CD8-positive, alpha-beta memory T cell (primary cell): ENCODE measurements at regions not wholly inside any gene's neighbourhood (a gene's known extent, or its start where the extent isn't known, plus 50 kb on each side); places are given as distances from the start of the nearest gene placed in this dataset.

Source experiments
- CTCF ChIA-PET: fragments of 350-600 bp; sonication (Branson Sonifier 250); formaldehyde crosslinking; loops from one replicate; lab custom pipeline; 2021; ENCODE audit warnings: antibody characterized with exemption; lab: Charles Lee
- POLR2A ChIA-PET: fragments of 350-600 bp; sonication (Branson Sonifier 250); formaldehyde crosslinking; loops from one replicate; lab custom pipeline; 2021; ENCODE audit warnings: antibody characterized with exemption; lab: Charles Lee
- DNase-seq, 5 donors: peaks; one replicate each; pipeline versions ENCODE4 v3.0.0 to v3.0.0-alpha.2; 2020 to 2022; ENCODE audit warnings: mixed read lengths in 1 of 5
- H3K27ac ChIP-seq: one replicate; pipeline ENCODE4 v1.7.0; 2013; ENCODE audit warnings: low read depth, mild to moderate bottlenecking, low read length, moderate library complexity
- H3K27me3 ChIP-seq: 2 replicates; pipeline ENCODE4 v1.7.0; 2013; ENCODE audit warnings: low read length, mild to moderate bottlenecking; ENCODE audit not compliant: insufficient read depth, poor library complexity, severe bottlenecking
- H3K36me3 ChIP-seq: 2 replicates; pipeline ENCODE4 v1.7.0; 2013; ENCODE audit warnings: mild to moderate bottlenecking, low read length, moderate library complexity; ENCODE audit not compliant: insufficient read depth
- H3K4me1 ChIP-seq: 2 replicates; pipeline ENCODE4 v1.7.0; 2013; ENCODE audit warnings: mild to moderate bottlenecking, low read length, moderate library complexity; ENCODE audit not compliant: insufficient read depth
- H3K4me3 ChIP-seq: 2 replicates; pipeline ENCODE4 v1.7.0; 2013; ENCODE audit warnings: mild to moderate bottlenecking, low read length
- H3K9me3 ChIP-seq: 2 replicates; pipeline ENCODE4 v1.7.0; 2013; ENCODE audit warnings: mild to moderate bottlenecking, low read length
- H3K27ac Mint-ChIP-seq, 8 donors: one replicate each; pipeline ENCODE4 v1.8.0; 2020 to 2021; ENCODE audit warnings: mixed read lengths in 8 of 8, mild to moderate bottlenecking in 6 of 8, inconsistent platforms in 3 of 8, moderate library complexity in 3 of 8
- H3K27me3 Mint-ChIP-seq, 2 donors: one replicate each; pipeline ENCODE4 v1.8.0; 2020 to 2021; ENCODE audit warnings: mixed read lengths in 2 of 2, mild to moderate bottlenecking in 1 of 2, moderate library complexity in 1 of 2
- H3K36me3 Mint-ChIP-seq, 3 donors: one replicate each; pipeline ENCODE4 v1.8.0; 2020 to 2021; ENCODE audit warnings: mixed read lengths in 3 of 3, inconsistent platforms in 1 of 3, mild to moderate bottlenecking in 1 of 3
- H3K4me1 Mint-ChIP-seq, 3 donors: one replicate each; pipeline ENCODE4 v1.8.0; 2020 to 2021; ENCODE audit warnings: mixed read lengths in 3 of 3, inconsistent platforms in 1 of 3, mild to moderate bottlenecking in 1 of 3
- H3K4me3 Mint-ChIP-seq, 7 donors: one replicate each; pipeline ENCODE4 v1.8.0; 2020 to 2021; ENCODE audit warnings: mixed read lengths in 7 of 7, mild to moderate bottlenecking in 6 of 7, moderate library complexity in 4 of 7, inconsistent platforms in 2 of 7
- H3K9me3 Mint-ChIP-seq, 5 donors: one replicate each; pipeline ENCODE4 v1.8.0; 2020 to 2022; ENCODE audit warnings: mixed read lengths in 5 of 5, mild to moderate bottlenecking in 3 of 5, moderate library complexity in 2 of 5, inconsistent platforms in 1 of 5

GRCh38 chr7:3094701-3095445 is 51.2 kb upstream of the CARD11 start:
- no peaks in the 10 kb centered on the region for H3K9me3 Mint-ChIP-seq
- H3K9me3 ChIP-seq = no peaks in the 10 kb centered on the region
- H3K4me3 ChIP-seq = peak overlapping the region; percentile 65
- ChIA-PET CTCF (interaction anchor here (1.0 to 1.6 kb wide), 3 partner anchors 11 to 60 kb away, joined by 3 to 5 read pairs (median 4); no protein-coding TSS in a partner anchor), POLR2A (interaction anchor here (1.4 to 1.6 kb wide), 2 partner anchors 26 to 30 kb away, joined by 5 to 7 read pairs; no protein-coding TSS in a partner anchor)
- H3K4me1 Mint-ChIP-seq = peaks cover 58 to 72% (median 70%) of the 10 kb centered on the region in 3 donors
- H3K36me3 ChIP-seq = no peaks in the 10 kb centered on the region
- H3K27me3 Mint-ChIP-seq = peaks cover 0 to 2% of the 10 kb centered on the region in 2 donors
- no peaks in the 10 kb centered on the region for H3K27me3 ChIP-seq
- H3K4me1 ChIP-seq = peaks cover 65% of the 10 kb centered on the region
- H3K27ac Mint-ChIP-seq = peak overlapping the region; percentile 95 to 100 (median 99)
- peaks cover 2 to 12% (median 7%) of the 10 kb centered on the region in 3 donors for H3K36me3 Mint-ChIP-seq
- peak; percentile 25 to 64 (median 57) for DNase-seq
- H3K4me3 Mint-ChIP-seq = peak overlapping the region; percentile 61 to 90 (median 84)
- H3K27ac ChIP-seq = peak overlapping the region; percentile 71

DNA sequence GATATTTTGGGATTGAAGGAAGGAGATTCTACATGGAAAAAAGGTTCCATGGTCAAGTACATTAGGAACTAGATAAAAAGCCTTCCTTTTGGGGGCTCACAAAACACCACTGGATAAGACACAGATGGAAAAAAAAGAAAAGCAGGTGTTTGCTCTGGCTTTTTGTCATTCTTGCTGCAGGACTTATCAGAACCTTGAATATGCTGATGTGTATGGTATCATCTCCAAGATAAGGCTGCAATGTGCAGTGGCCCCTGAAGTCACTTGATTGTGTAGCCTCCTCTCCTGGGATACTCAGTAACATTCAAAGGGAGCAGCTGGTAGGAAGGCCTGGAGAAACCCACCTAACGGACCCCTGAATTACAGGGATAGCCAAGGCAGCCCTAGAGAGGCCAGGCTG is 54.1 kb upstream of the CARD11 start:
- no peaks in the 10 kb centered on the region for H3K36me3 ChIP-seq
- H3K27me3 ChIP-seq = no peaks in the 10 kb centered on the region
- H3K27ac ChIP-seq = no peak overlapping the region
- H3K4me3 Mint-ChIP-seq = no peak overlapping the region
- no peak overlapping the region for H3K4me3 ChIP-seq
- H3K4me1 ChIP-seq = peaks cover 49% of the 10 kb centered on the region
- H3K27ac Mint-ChIP-seq = peak overlapping the region in 3 of 8 donors; percentile 55 to 76 (median 72)
- H3K9me3 Mint-ChIP-seq = no peaks in the 10 kb centered on the region
- ChIA-PET POLR2A (no interaction called here), CTCF (no interaction called here)
- peaks cover 33 to 53% (median 46%) of the 10 kb centered on the region in 3 donors for H3K4me1 Mint-ChIP-seq
- H3K27me3 Mint-ChIP-seq = peaks cover 0 to 2% of the 10 kb centered on the region in 2 donors
- peaks cover 2 to 12% (median 7%) of the 10 kb centered on the region in 3 donors for H3K36me3 Mint-ChIP-seq
- H3K9me3 ChIP-seq = no peaks in the 10 kb centered on the region
- no peak for DNase-seq

- H3K9me3 ChIP-seq = no peaks in the 10 kb centered on the region
- H3K27me3 ChIP-seq = no peaks in the 10 kb centered on the region
- H3K27ac ChIP-seq = no peak overlapping the region
- no peaks in the 10 kb centered on the region for H3K36me3 ChIP-seq
- ChIA-PET POLR2A (interaction anchor here (0.9 kb wide), 1 partner anchor 10 kb away, joined by 3 read pairs; no protein-coding TSS in a partner anchor), CTCF (interaction anchor here (1.6 to 2.3 kb wide), 5 partner anchors 9 to 237 kb away, joined by 3 to 8 read pairs (median 6); no protein-coding TSS in a partner anchor)
- peaks cover 0 to 2% of the 10 kb centered on the region in 2 donors for H3K27me3 Mint-ChIP-seq
- H3K27ac Mint-ChIP-seq = peak overlapping the region in 2 of 8 donors; percentile 23 to 66
- no peak overlapping the region for H3K4me3 Mint-ChIP-seq
- H3K4me1 Mint-ChIP-seq = peaks cover 14 to 45% (median 30%) of the 10 kb centered on the region in 3 donors
- H3K4me1 ChIP-seq = peaks cover 45% of the 10 kb centered on the region
- no peak for DNase-seq
- H3K9me3 Mint-ChIP-seq = no peaks in the 10 kb centered on the region
- peaks cover 2 to 21% (median 3%) of the 10 kb centered on the region in 3 donors for H3K36me3 Mint-ChIP-seq
- H3K4me3 ChIP-seq = no peak overlapping the region
These were observed 58.5 kb upstream of the CARD11 start for GRCh38 chr7:3102159-3102558.

- peaks cover 25 to 57% (median 40%) of the 10 kb centered on the region in 3 donors for H3K4me1 Mint-ChIP-seq
- POLR2A ChIA-PET = interaction anchor here (0.7 kb wide), 1 partner anchor 16 kb away, joined by 3 read pairs; no protein-coding TSS in a partner anchor
- H3K4me3 Mint-ChIP-seq = peak overlapping the region in 4 of 7 donors; percentile 9 to 58 (median 30)
- no peak overlapping the region for H3K27ac ChIP-seq
- H3K9me3 ChIP-seq = no peaks in the 10 kb centered on the region
- peak overlapping the region in 7 of 8 donors; percentile 1 to 94 (median 58) for H3K27ac Mint-ChIP-seq
- H3K36me3 Mint-ChIP-seq = peaks cover 4 to 26% (median 6%) of the 10 kb centered on the region in 3 donors
- no peak overlapping the region for H3K4me3 ChIP-seq
- no peaks in the 10 kb centered on the region for H3K36me3 ChIP-seq
- H3K27me3 ChIP-seq = no peaks in the 10 kb centered on the region
- peaks cover 0 to 2% of the 10 kb centered on the region in 2 donors for H3K27me3 Mint-ChIP-seq
- peak in 1 of 5 donors; percentile 43 for DNase-seq
- peaks cover 0 to 3% (median 0%) of the 10 kb centered on the region in 5 donors for H3K9me3 Mint-ChIP-seq
- CTCF ChIA-PET = no interaction called here
- H3K4me1 ChIP-seq = peaks cover 56% of the 10 kb centered on the region
These were observed 60.1 kb upstream of the CARD11 start for GRCh38 chr7:3103614-3104398.

GRCh38 chr7:3105856-3106255 is 62.2 kb upstream of the CARD11 start:
- Mint-ChIP-seq H3K27me3 (no peaks in the 10 kb centered on the region), H3K36me3 (peaks cover 2 to 31% (median 4%) of the 10 kb centered on the region in 3 donors), H3K4me3 (peak overlapping the region in 3 of 7 donors; percentile 29 to 52 (median 36)), H3K27ac (peak overlapping the region in 6 of 8 donors; percentile 56 to 91 (median 80)), H3K9me3 (peaks cover 0 to 3% (median 0%) of the 10 kb centered on the region in 5 donors), H3K4me1 (peaks cover 29 to 74% (median 52%) of the 10 kb centered on the region in 3 donors)
- H3K36me3 ChIP-seq = no peaks in the 10 kb centered on the region
- DNase-seq = no peak
- no peak overlapping the region for H3K4me3 ChIP-seq
- POLR2A ChIA-PET = no interaction called here
- no peaks in the 10 kb centered on the region for H3K9me3 ChIP-seq
- CTCF ChIA-PET = interaction anchor here (1.5 to 2.0 kb wide), 2 partner anchors 11 to 49 kb away, joined by 5 to 6 read pairs; no protein-coding TSS in a partner anchor
- H3K27me3 ChIP-seq = no peaks in the 10 kb centered on the region
- no peak overlapping the region for H3K27ac ChIP-seq
- peaks cover 56% of the 10 kb centered on the region for H3K4me1 ChIP-seq

DNA sequence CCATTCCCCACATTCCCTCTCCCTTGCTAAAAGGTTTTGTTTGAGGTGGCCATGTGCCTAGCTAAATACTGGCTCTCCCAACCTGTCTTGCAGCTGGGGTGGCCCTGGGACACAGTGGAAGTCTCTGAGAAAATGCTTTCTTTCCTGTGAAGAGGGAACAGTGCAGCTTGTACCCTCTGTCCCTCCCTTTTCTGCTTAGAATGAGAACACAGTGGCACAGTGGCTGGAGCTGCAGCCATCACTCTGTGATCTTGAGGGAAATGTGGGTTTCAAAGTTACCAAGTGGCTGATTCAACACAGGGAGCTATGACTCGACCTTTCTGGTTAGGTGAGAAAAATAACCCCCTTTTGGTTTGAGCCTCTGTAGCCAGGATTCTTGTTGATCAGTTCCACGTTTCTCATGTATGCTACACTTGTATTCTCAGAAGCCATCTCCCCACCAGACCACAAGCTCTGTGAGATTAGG is 62.7 kb upstream of the CARD11 start:
- H3K4me3 Mint-ChIP-seq = peak overlapping the region in 5 of 7 donors; percentile 23 to 58 (median 36)

DNA sequence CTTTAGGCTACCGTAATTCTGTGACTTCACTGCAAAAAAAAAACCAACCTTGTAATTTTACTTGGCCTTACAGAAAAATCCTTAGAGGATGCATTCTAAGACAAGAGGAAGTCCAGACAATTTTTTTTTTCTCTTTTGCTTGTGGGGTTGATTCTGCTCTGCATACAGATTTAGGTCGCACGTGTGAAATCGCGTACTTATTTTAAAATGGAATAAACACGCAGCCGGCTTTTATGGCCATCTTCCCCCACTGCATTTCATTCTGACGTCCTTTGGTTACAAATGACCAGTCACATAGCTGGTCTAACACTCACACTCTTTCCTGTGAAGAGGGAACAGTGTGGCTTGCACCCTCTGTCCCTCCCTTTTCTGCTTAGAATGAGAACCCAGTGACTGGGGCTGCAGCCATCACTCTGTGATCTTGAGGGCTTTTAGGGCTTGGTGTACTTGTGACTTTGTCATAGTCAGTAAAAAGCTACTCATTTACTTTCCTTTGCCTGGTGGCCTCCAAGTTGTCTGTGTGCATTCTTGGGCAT is 63.6 kb upstream of the CARD11 start:
- POLR2A ChIA-PET = no interaction called here
- Histone ChIP-seq H3K27me3 (no peaks in the 10 kb centered on the region), H3K36me3 (no peaks in the 10 kb centered on the region), H3K4me1 (peaks cover 48% of the 10 kb centered on the region), H3K9me3 (no peaks in the 10 kb centered on the region), H3K4me3 (no peak overlapping the region), H3K27ac (no peak overlapping the region)
- Mint-ChIP-seq H3K9me3 (peaks cover 0 to 3% (median 0%) of the 10 kb centered on the region in 5 donors), H3K4me3 (peak overlapping the region in 6 of 7 donors; percentile 5 to 71 (median 19)), H3K4me1 (peaks cover 35 to 83% (median 60%) of the 10 kb centered on the region in 3 donors), H3K36me3 (peaks cover 2 to 31% (median 4%) of the 10 kb centered on the region in 3 donors), H3K27me3 (no peaks in the 10 kb centered on the region), H3K27ac (peak overlapping the region in 6 of 8 donors; percentile 66 to 93 (median 82))
- DNase-seq = no peak
- CTCF ChIA-PET = interaction anchor here (0.6 to 2.0 kb wide), 3 partner anchors 15 to 48 kb away, joined by 3 to 7 read pairs (median 6); no protein-coding TSS in a partner anchor

More for the DNA sequence above, 62.7 kb upstream of the CARD11 start:
- ChIA-PET CTCF (interaction anchor here (1.5 to 2.0 kb wide), 3 partner anchors 12 to 49 kb away, joined by 5 to 7 read pairs (median 6); no protein-coding TSS in a partner anchor), POLR2A (no interaction called here)
- H3K27me3 ChIP-seq = no peaks in the 10 kb centered on the region
- Mint-ChIP-seq H3K4me1 (peaks cover 31 to 79% (median 57%) of the 10 kb centered on the region in 3 donors), H3K27me3 (no peaks in the 10 kb centered on the region), H3K36me3 (peaks cover 2 to 31% (median 4%) of the 10 kb centered on the region in 3 donors), H3K27ac (peak overlapping the region; percentile 63 to 93 (median 80)), H3K9me3 (peaks cover 0 to 3% (median 0%) of the 10 kb centered on the region in 5 donors)
- H3K27ac ChIP-seq = no peak overlapping the region
- H3K4me1 ChIP-seq = peaks cover 55% of the 10 kb centered on the region
- no peak overlapping the region for H3K4me3 ChIP-seq
- H3K9me3 ChIP-seq = no peaks in the 10 kb centered on the region
- no peaks in the 10 kb centered on the region for H3K36me3 ChIP-seq
- no peak for DNase-seq
